ENCODE measurements at regions not wholly inside any gene's neighbourhood (a gene's known extent, or its start where the extent isn't known, plus 50 kb on each side); places are given as distances from the start of the nearest gene placed in this dataset.

- no peak for TF ChIP-seq USF1 (IDR thresholded peaks at IDR 0.05; ENCODE audit: borderline replicate concordance, extremely low read length, insufficient read depth, low read depth, low read length)
- TF ChIP-seq REST (IDR thresholded peaks at IDR 0.05; ENCODE audit: low read depth, low read length) = no peak
- no peak for TF ChIP-seq EZH2 (IDR thresholded peaks at IDR 0.05; ENCODE audit: borderline replicate concordance, control insufficient read depth, low read depth, low read length)
- no peak for TF ChIP-seq SIN3A (IDR thresholded peaks at IDR 0.05; ENCODE audit: low read depth, low read length)
- TF ChIP-seq PAX8 (IDR thresholded peaks at IDR 0.05) = no peak
- peak; percentile 98 for TF ChIP-seq RELB (IDR thresholded peaks at IDR 0.05; ENCODE audit: low read depth)
- TF ChIP-seq E4F1 (IDR thresholded peaks at IDR 0.05; ENCODE audit: borderline replicate concordance, partially characterized antibody) = no peak
- peak; percentile 92 for TF ChIP-seq MTA2 (IDR thresholded peaks at IDR 0.05; ENCODE audit: low read depth)
- no peak for TF ChIP-seq YBX1 (IDR thresholded peaks at IDR 0.05)
- TF ChIP-seq IKZF1 (conservative IDR thresholded peaks at IDR 0.05) = peak; percentile 94
- no peak; the same call in 1 of the 2 replicates for TF ChIP-seq JUND (IDR thresholded peaks at IDR 0.05; ENCODE audit: low read depth, low read length)
- peak; percentile 93 for TF ChIP-seq SPI1 (IDR thresholded peaks at IDR 0.05; ENCODE audit: borderline replicate concordance, insufficient read depth, low read depth, low read length)
- no peak for TF ChIP-seq NR2C2 (IDR thresholded peaks at IDR 0.05; ENCODE audit: borderline replicate concordance, control insufficient read depth, insufficient read length, low read depth)
- TF ChIP-seq RAD21 (IDR thresholded peaks at IDR 0.05; ENCODE audit: insufficient read depth, low read depth, low read length) = peak; percentile 38
- no peak for TF ChIP-seq ZBTB11 (CRISPR knock-in tag; IDR thresholded peaks at IDR 0.05)
- no peak for TF ChIP-seq SREBF1 (IDR thresholded peaks at IDR 0.05; ENCODE audit: low read length)
These were observed 64.8 kb upstream of the BACH1 start (continued) for GRCh38 chr21:29233611-29234540.

Measured in GM12878 (cell line).